Keratinocyte (primary cell): ENCODE measurements at regions not wholly inside any gene's neighbourhood (a gene's known extent, or its start where the extent isn't known, plus 50 kb on each side); places are given as distances from the start of the nearest gene placed in this dataset.

Experiments
- DNase-seq: peaks from one replicate; pipeline ENCODE4 v3.0.0-alpha.2; 2011; ENCODE audit warnings: low read depth, missing footprints, low spot score
- FAIRE-seq: peaks from 2 replicates; lab custom pipeline; 2011; peaks lifted over from hg19 to GRCh38; lab: Jason Lieb, UNC
- H2AFZ ChIP-seq: 2 replicates; pipeline ENCODE4 v1.6.0; 2012; ENCODE audit warnings: low read length, control low read depth, inconsistent platforms; ENCODE audit not compliant: control insufficient read depth
- H3K27ac ChIP-seq: 2 replicates; pipeline ENCODE4 v1.5.1; 2011; ENCODE audit warnings: low read length; ENCODE audit not compliant: control insufficient read depth, insufficient read depth
- H3K27me3 ChIP-seq: 3 replicates; pipeline ENCODE4 v1.6.0; 2011; ENCODE audit warnings: low read length; ENCODE audit not compliant: control insufficient read depth, insufficient read depth; ENCODE audit errors: extremely low read depth
- H3K36me3 ChIP-seq, 2 experiments: 2 replicates in 1 of 2; 3 replicates in 1 of 2; pipeline ENCODE4 v1.5.1; 2011; ENCODE audit warnings: low read length in 2 of 2, mild to moderate bottlenecking in 1 of 2; ENCODE audit not compliant: control insufficient read depth in 2 of 2, insufficient read depth in 2 of 2; ENCODE audit errors: extremely low read depth in 1 of 2
- H3K4me1 ChIP-seq: 3 replicates; pipeline ENCODE4 v1.5.1; 2011; ENCODE audit warnings: low read length; ENCODE audit not compliant: control insufficient read depth, insufficient read depth; ENCODE audit errors: extremely low read depth
- H3K4me2 ChIP-seq: 3 replicates; pipeline ENCODE4 v1.6.0; 2011; ENCODE audit warnings: low read depth, low read length; ENCODE audit not compliant: control insufficient read depth, insufficient read depth; ENCODE audit errors: extremely low read depth
- H3K4me3 ChIP-seq, 3 experiments: fragments of 200-600 bp in 1 of 3; sonication (generic) in 1 of 3; 2 replicates in 2 of 3; 3 replicates in 1 of 3; pipeline ENCODE4 v1.5.1; 2011 to 2016; ENCODE audit warnings: low read length in 3 of 3, mild to moderate bottlenecking in 3 of 3, control low read depth in 2 of 3, inconsistent platforms in 1 of 3, low read depth in 1 of 3, mixed read lengths in 1 of 3, mixed run types in 1 of 3, moderate library complexity in 1 of 3; ENCODE audit not compliant: control insufficient read depth in 2 of 3, insufficient read depth in 2 of 3; ENCODE audit errors: extremely low read depth in 1 of 3
- H3K79me2 ChIP-seq: 2 replicates; pipeline ENCODE4 v1.6.0; 2012; ENCODE audit warnings: low read length; ENCODE audit not compliant: control insufficient read depth, insufficient read depth
- H3K9ac ChIP-seq: 3 replicates; pipeline ENCODE4 v1.6.0; 2011; ENCODE audit warnings: low read length; ENCODE audit not compliant: control insufficient read depth, insufficient read depth; ENCODE audit errors: extremely low read depth
- H3K9me1 ChIP-seq: 3 replicates; pipeline ENCODE4 v1.6.0; 2011; ENCODE audit warnings: low read length; ENCODE audit not compliant: control insufficient read depth, insufficient read depth; ENCODE audit errors: extremely low read depth
- H3K9me3 ChIP-seq: 2 replicates; pipeline ENCODE4 v1.5.1; 2012; ENCODE audit warnings: low read depth, low read length; ENCODE audit not compliant: control insufficient read depth
- H4K20me1 ChIP-seq: 3 replicates; pipeline ENCODE4 v1.6.0; 2011; ENCODE audit warnings: low read length; ENCODE audit not compliant: control insufficient read depth, insufficient read depth; ENCODE audit errors: extremely low read depth
- EZH2 ChIP-seq: IDR thresholded peaks from one replicate; pipeline ENCODE4 v1.6.1; 2012; ENCODE audit warnings: inconsistent platforms, mild to moderate bottlenecking, low read length, moderate library complexity
- dilution Hi-C: fragments of 300-500 bp; cut with MboI; formaldehyde crosslinking; loops from one replicate; pipeline ENCODE4 v1.7.0; 2020; ENCODE audit warnings: low sequenced_read_pairs; ENCODE audit not compliant: extremely low pct_ligation_motif_present
- TF ChIP-seq, protein P1 (sequence below), 3 experiments: IDR thresholded peaks in 1 of 3; conservative IDR thresholded peaks in 1 of 3; optimal IDR thresholded peaks in 1 of 3; 2 replicates in 2 of 3; 3 replicates in 1 of 3; pipeline versions ENCODE3 to v1.5.1; 2011; ENCODE audit warnings: low read length in 3 of 3, mild to moderate bottlenecking in 3 of 3, moderate library complexity in 2 of 3, control low read depth in 1 of 3, inconsistent platforms in 1 of 3; ENCODE audit not compliant: insufficient read depth in 2 of 3; ENCODE audit errors: extremely low read depth in 1 of 3

DNA sequence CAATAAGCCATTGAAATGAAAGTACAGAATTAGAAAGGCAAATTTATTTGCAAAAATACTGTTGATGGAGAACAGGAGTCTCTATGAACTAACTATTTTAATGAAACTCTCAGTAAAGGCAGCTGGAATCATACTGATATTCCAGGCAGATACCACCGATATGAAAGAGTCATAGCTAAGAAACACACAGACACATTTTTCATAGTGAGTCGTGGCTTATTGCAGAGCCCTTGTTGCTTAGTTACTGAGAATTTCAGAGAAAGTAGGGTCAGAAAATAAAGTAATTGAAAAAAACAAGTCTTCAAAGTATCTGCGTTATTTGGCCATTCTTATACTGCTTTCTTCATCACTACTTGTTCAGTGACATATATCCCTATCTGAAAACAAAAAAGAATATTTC lies 1890.9 kb downstream of the PCDH9 start:
- no peak overlapping the region for H3K4me2 ChIP-seq
- FAIRE-seq, result no peak
- no peaks in the 10 kb centered on the region for H3K9me1 ChIP-seq
- no peak for DNase-seq
- no peaks in the 10 kb centered on the region for H3K4me1 ChIP-seq
- no peaks in the 10 kb centered on the region for H4K20me1 ChIP-seq
- no peak for TF ChIP-seq EZH2
- TF ChIP-seq, protein P1, sequence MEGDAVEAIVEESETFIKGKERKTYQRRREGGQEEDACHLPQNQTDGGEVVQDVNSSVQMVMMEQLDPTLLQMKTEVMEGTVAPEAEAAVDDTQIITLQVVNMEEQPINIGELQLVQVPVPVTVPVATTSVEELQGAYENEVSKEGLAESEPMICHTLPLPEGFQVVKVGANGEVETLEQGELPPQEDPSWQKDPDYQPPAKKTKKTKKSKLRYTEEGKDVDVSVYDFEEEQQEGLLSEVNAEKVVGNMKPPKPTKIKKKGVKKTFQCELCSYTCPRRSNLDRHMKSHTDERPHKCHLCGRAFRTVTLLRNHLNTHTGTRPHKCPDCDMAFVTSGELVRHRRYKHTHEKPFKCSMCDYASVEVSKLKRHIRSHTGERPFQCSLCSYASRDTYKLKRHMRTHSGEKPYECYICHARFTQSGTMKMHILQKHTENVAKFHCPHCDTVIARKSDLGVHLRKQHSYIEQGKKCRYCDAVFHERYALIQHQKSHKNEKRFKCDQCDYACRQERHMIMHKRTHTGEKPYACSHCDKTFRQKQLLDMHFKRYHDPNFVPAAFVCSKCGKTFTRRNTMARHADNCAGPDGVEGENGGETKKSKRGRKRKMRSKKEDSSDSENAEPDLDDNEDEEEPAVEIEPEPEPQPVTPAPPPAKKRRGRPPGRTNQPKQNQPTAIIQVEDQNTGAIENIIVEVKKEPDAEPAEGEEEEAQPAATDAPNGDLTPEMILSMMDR (optimal IDR thresholded peaks at IDR 0.05 in 1 of 3, IDR thresholded peaks at IDR 0.05 in 1 of 3, conservative IDR thresholded peaks at IDR 0.05 in 1 of 3; ENCODE audit: extremely low read depth in 1 of 3, insufficient read depth in 2 of 3, low read length in 3 of 3), result no peak
- no peaks in the 10 kb centered on the region for H3K79me2 ChIP-seq
- H3K27ac ChIP-seq, result no peak overlapping the region
- H3K4me3 ChIP-seq, result no peak overlapping the region
- dilution Hi-C loops, result no loop called here
- no peaks in the 10 kb centered on the region for H3K27me3 ChIP-seq
- H2AFZ ChIP-seq, result no peak overlapping the region
- no peaks in the 10 kb centered on the region for H3K36me3 ChIP-seq
- no peak overlapping the region for H3K9ac ChIP-seq
- H3K9me3 ChIP-seq, result no peaks in the 10 kb centered on the region

DNA sequence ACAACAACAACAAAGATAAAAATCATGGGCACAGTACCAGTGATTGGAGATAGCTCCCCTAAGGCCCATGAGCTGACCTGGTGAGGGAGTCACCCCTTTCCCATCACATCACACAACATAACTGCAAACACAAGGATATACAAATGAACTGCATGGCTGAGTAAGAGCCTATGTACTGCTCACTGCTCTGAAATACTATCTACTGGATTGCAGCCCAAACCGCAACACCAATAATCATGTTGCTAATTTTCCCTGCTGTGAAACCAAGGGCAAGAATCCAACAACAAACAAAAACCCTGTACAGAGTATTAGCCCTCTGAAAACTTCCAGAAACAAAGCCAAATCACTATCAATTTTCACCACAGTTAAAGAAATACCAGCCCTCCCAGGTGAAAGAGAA lies 1893.2 kb downstream of the PCDH9 start:
- no peaks in the 10 kb centered on the region for H3K9me1 ChIP-seq
- H3K27me3 ChIP-seq, result no peaks in the 10 kb centered on the region
- H2AFZ ChIP-seq, result no peak overlapping the region
- H3K4me2 ChIP-seq, result no peak overlapping the region
- no peak overlapping the region for H3K27ac ChIP-seq
- no peaks in the 10 kb centered on the region for H3K36me3 ChIP-seq
- TF ChIP-seq, protein P1 (optimal IDR thresholded peaks at IDR 0.05 in 1 of 3, IDR thresholded peaks at IDR 0.05 in 1 of 3, conservative IDR thresholded peaks at IDR 0.05 in 1 of 3; ENCODE audit: extremely low read depth in 1 of 3, insufficient read depth in 2 of 3, low read length in 3 of 3), result no peak
- no peak for TF ChIP-seq EZH2
- dilution Hi-C loops, result no loop called here
- no peaks in the 10 kb centered on the region for H3K9me3 ChIP-seq
- no peak overlapping the region for H3K4me3 ChIP-seq
- no peaks in the 10 kb centered on the region for H3K4me1 ChIP-seq
- no peaks in the 10 kb centered on the region for H3K79me2 ChIP-seq
- FAIRE-seq (no peak), DNase-seq (no peak)
- no peak overlapping the region for H3K9ac ChIP-seq
- no peaks in the 10 kb centered on the region for H4K20me1 ChIP-seq
